Left lung (tissue), 4 donors: ENCODE measurements at regions not wholly inside any gene's neighbourhood (a gene's known extent, or its start where the extent isn't known, plus 50 kb on each side); places are given as distances from the start of the nearest gene placed in this dataset.

Source experiments
- ATAC-seq: fragments of 200-7000 bp; cut with Tn5 transposase; one replicate; pipeline ENCODE4 v1.9.1; 2020; ENCODE audit warnings: moderate library complexity
- DNase-seq, 4 donors: peaks; one replicate each; pipeline ENCODE4 v3.0.0-alpha.2; 2013 to 2020
- H3K27ac ChIP-seq, 2 donors: fragments of 200-600 bp; sonication (generic) in 1 of 2; one replicate each; pipeline versions ENCODE4 v1.5.0 to v1.8.0; 2020 to 2021
- H3K27me3 ChIP-seq, 2 donors: fragments of 200-600 bp; sonication (generic) in 1 of 2; one replicate each; pipeline versions ENCODE4 v1.5.0 to v1.8.0; 2020 to 2021
- H3K36me3 ChIP-seq, 2 donors: fragments of 200-600 bp; sonication (generic) in 1 of 2; one replicate each; pipeline versions ENCODE4 v1.5.0 to v1.8.0; 2020 to 2021
- H3K4me1 ChIP-seq, 2 donors: fragments of 200-600 bp; one replicate each; pipeline ENCODE4 v1.8.0; 2021
- H3K4me3 ChIP-seq, 2 donors: fragments of 200-600 bp; sonication (generic) in 1 of 2; one replicate each; pipeline versions ENCODE4 v1.5.0 to v1.8.0; 2020 to 2021; ENCODE audit warnings: mild to moderate bottlenecking in 1 of 2
- H3K9me3 ChIP-seq, 2 donors: fragments of 200-600 bp; sonication (generic) in 1 of 2; one replicate each; pipeline versions ENCODE4 v1.5.0 to v1.8.0; 2020 to 2021
- intact Hi-C, 2 donors: fragments of 100-400 bp; cut with DNase I; formaldehyde crosslinking; loops; one replicate each; pipeline versions ENCODE4 v1.11.2 to v1.14.2; 2022
- TF ChIP-seq, protein P1 (sequence below), 2 donors: fragments of 200-600 bp; sonication (generic) in 1 of 2; IDR thresholded peaks; one replicate each; pipeline versions ENCODE4 v1.5.0 to v1.8.0; 2021; ENCODE audit warnings: antibody characterized with exemption in 2 of 2
- donor health status: DM: no; HTN: yes; CAD: no.
- donor health status: DM: no; HTN: no; CAD: no.

DNA sequence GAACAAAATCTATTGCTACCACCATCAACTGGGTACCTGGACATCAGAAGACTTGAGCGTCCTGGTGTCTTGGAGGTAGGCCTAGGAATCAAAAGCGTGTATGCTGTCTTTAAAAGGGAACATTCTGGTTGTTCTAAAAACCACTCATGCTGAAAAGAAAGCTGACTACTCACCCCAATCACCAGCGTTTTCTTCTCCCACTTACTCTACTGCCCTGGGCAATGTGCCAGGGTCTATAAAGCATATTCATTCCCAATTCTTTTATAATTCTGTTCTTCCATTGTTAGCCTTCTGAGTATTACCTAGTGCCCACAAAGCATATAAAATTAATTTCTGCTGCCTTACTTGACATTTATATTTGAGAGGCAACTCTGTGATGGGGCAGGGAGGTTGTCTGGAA is 133.4 kb downstream of the KCNA5 start:
- no peak for ATAC-seq
- Histone ChIP-seq H3K36me3 (no peaks in the 10 kb centered on the region), H3K9me3 (no peaks in the 10 kb centered on the region), H3K27me3 (peaks cover 0 to 6% of the 10 kb centered on the region in 2 donors), H3K4me3 (no peak overlapping the region), H3K27ac (no peak overlapping the region), H3K4me1 (no peaks in the 10 kb centered on the region)
- DNase-seq, result no peak
- TF ChIP-seq, protein P1, sequence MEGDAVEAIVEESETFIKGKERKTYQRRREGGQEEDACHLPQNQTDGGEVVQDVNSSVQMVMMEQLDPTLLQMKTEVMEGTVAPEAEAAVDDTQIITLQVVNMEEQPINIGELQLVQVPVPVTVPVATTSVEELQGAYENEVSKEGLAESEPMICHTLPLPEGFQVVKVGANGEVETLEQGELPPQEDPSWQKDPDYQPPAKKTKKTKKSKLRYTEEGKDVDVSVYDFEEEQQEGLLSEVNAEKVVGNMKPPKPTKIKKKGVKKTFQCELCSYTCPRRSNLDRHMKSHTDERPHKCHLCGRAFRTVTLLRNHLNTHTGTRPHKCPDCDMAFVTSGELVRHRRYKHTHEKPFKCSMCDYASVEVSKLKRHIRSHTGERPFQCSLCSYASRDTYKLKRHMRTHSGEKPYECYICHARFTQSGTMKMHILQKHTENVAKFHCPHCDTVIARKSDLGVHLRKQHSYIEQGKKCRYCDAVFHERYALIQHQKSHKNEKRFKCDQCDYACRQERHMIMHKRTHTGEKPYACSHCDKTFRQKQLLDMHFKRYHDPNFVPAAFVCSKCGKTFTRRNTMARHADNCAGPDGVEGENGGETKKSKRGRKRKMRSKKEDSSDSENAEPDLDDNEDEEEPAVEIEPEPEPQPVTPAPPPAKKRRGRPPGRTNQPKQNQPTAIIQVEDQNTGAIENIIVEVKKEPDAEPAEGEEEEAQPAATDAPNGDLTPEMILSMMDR (IDR thresholded peaks at IDR 0.05), result no peak
- intact Hi-C loops, result loop anchor here in 1 of 2 donors (10.0 kb wide), 1 partner anchor 268 kb away; no protein-coding TSS in a partner anchor

DNA sequence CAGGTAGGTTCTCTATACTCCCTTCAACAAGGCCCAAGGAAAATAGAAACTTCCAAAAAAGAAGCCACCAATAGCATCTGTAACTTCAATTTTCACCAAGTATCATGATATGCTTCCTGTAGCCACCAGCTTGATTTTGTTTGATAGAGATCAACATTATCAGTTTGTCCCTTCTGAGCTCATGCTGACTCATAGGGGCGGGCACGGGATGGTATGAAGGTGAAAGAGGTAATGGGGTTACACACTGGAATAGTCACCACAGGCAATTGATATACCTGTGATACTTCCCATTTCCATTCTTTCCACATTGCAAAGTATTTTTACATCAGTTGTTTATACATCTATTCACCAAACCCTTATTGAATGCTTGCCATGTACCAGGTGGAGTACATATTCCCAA is 134.1 kb downstream of the KCNA5 start:
- Histone ChIP-seq H3K4me1 (no peaks in the 10 kb centered on the region), H3K27ac (no peak overlapping the region), H3K4me3 (no peak overlapping the region), H3K27me3 (peaks cover 0 to 4% of the 10 kb centered on the region in 2 donors), H3K36me3 (no peaks in the 10 kb centered on the region), H3K9me3 (no peaks in the 10 kb centered on the region)
- ATAC-seq (no peak), DNase-seq (no peak)
- intact Hi-C loops, result loop anchor here in 1 of 2 donors (10.0 kb wide), 1 partner anchor 267 kb away; no protein-coding TSS in a partner anchor
- TF ChIP-seq, protein P1 (IDR thresholded peaks at IDR 0.05), result no peak

DNA sequence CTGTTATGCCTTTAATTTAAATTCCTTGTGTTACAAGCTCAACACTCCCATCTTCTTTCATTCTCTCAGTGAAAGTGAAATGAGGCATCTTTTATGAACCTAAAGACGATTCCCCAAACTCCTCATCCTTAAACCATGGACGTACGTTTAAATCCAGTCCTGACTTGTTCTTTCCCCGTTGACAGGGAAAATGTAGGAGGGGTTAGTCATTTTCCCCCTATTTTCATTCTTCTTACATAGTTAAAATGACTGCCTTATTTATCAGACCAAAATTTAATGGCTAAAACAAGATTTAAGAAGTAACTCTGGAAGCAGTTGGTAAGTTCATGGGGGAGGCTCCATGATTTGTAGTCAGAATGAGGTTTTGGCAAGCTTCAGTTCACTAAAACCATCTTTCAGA is 134.9 kb downstream of the KCNA5 start:
- Histone ChIP-seq H3K27me3 (peaks cover 0 to 2% of the 10 kb centered on the region in 2 donors), H3K4me1 (no peaks in the 10 kb centered on the region), H3K9me3 (no peaks in the 10 kb centered on the region), H3K36me3 (no peaks in the 10 kb centered on the region), H3K4me3 (no peak overlapping the region), H3K27ac (no peak overlapping the region)
- no peak for DNase-seq
- intact Hi-C loops, result loop anchor here in 1 of 2 donors (10.0 kb wide), 1 partner anchor 266 kb away; no protein-coding TSS in a partner anchor
- TF ChIP-seq, protein P1 (IDR thresholded peaks at IDR 0.05), result no peak
- no peak for ATAC-seq

DNA sequence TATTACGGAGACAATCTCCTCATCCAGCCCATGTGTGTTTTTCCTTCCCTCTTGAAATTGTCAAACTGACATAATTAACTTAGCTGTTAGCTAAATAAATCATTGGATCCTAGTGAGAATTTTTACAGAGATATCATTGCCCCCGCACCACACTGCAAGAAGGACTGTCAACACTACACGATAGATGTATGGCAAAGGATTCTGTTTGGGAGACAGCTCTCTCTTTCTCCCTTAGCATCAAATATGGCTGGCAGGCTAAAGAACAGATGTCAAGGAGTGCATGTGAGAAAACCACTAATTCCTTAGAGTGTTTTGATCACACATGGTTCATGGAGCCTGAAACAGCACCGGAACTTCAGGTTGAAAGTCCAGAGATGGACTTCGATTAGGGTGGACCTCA is 136.8 kb downstream of the KCNA5 start:
- DNase-seq, result no peak
- TF ChIP-seq, protein P1 (IDR thresholded peaks at IDR 0.05), result no peak
- H3K27me3 ChIP-seq, result no peaks in the 10 kb centered on the region
- no peak for ATAC-seq
- H3K4me1 ChIP-seq, result no peaks in the 10 kb centered on the region
- no peaks in the 10 kb centered on the region for H3K36me3 ChIP-seq
- no peaks in the 10 kb centered on the region for H3K9me3 ChIP-seq
- intact Hi-C loops, result no loop called here
- H3K4me3 ChIP-seq, result no peak overlapping the region
- no peak overlapping the region for H3K27ac ChIP-seq

DNA sequence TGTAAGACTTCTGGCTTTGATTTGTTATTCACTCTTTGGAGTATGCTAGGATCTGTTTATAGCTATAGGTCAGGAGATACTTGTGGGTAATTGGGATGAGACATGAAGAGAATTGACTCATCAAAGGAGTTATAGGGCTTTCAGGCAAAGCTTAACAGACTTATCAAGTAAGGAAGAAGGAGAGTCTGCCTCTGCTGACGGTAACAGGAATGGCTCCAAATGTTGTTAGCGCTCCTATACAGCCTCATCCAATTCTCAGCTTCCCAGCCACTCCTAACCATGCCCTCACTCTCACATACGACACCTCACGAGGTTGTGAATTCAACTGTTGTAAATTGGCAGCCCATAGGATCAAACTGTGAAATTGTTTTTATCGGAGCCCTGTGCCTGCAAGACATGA is 140.5 kb downstream of the KCNA5 start:
- Histone ChIP-seq H3K4me3 (no peak overlapping the region), H3K36me3 (no peaks in the 10 kb centered on the region), H3K27me3 (no peaks in the 10 kb centered on the region), H3K9me3 (no peaks in the 10 kb centered on the region), H3K4me1 (no peaks in the 10 kb centered on the region), H3K27ac (no peak overlapping the region)
- DNase-seq (no peak), ATAC-seq (no peak)
- TF ChIP-seq, protein P1 (IDR thresholded peaks at IDR 0.05), result no peak
- intact Hi-C loops, result no loop called here
